Spleen (tissue), 7 donors: ENCODE measurements at regions not wholly inside any gene's neighbourhood (a gene's known extent, or its start where the extent isn't known, plus 50 kb on each side); places are given as distances from the start of the nearest gene placed in this dataset.

Experiments
- CTCF ChIP-seq, 11 experiments: fragments of 200-600 bp in 7 of 11; fragments of 450-650 bp in 4 of 11; sonication (generic) in 4 of 11; IDR thresholded peaks in 8 of 11; conservative IDR thresholded peaks in 3 of 11; 1 replicate in 7 of 11; 2 replicates in 4 of 11; pipeline versions ENCODE4 v1.4.0 to v1.8.0; 2016 to 2021; ENCODE audit warnings: antibody characterized with exemption in 11 of 11, inconsistent platforms in 4 of 11, mild to moderate bottlenecking in 1 of 11
- POLR2A ChIP-seq, 3 donors: fragments of 450-650 bp; IDR thresholded peaks; one replicate each; pipeline ENCODE4 v1.5.1; 2017; ENCODE audit warnings: antibody characterized with exemption in 3 of 3, mild to moderate bottlenecking in 1 of 3
- donor health status: DM: no; HTN: no; CAD: no; lungs with moderate emphysema.
- donor health status: DM: no; HTN: no; CAD: no.
- donor health status: DM: no; HTN: no; CAD: no.

- TF ChIP-seq CTCF (IDR thresholded peaks at IDR 0.05 in 8 of 11, conservative IDR thresholded peaks at IDR 0.05 in 3 of 11) (no peak), POLR2A (IDR thresholded peaks at IDR 0.05) (no peak)
Measured at GRCh38 chr4:125262079-125262478, 52.7 kb upstream of the FAT4 start.
